HT-29 (cell line): ENCODE measurements at regions not wholly inside any gene's neighbourhood (a gene's known extent, or its start where the extent isn't known, plus 50 kb on each side); places are given as distances from the start of the nearest gene placed in this dataset.

Experiments
- DNase-seq: peaks from one replicate; pipeline ENCODE4 v3.0.0-alpha.2; 2015; ENCODE audit warnings: low spot score

GRCh38 chr12:89185889-89186288, 166.4 kb downstream of the DUSP6 start:
- no peak for DNase-seq

GRCh38 chr12:89185181-89185580, 167.1 kb downstream of the DUSP6 start:
- no peak for DNase-seq

GRCh38 chr12:89183985-89184435, 168.3 kb downstream of the DUSP6 start:
- no peak for DNase-seq

- DNase-seq = peak; percentile 57
These were observed 170.9 kb downstream of the DUSP6 start for GRCh38 chr12:89181271-89181920.

- DNase-seq = no peak
These were observed 171.8 kb downstream of the DUSP6 start for GRCh38 chr12:89180496-89180895.

GRCh38 chr12:89179983-89180382, 172.3 kb downstream of the DUSP6 start:
- DNase-seq = peak; percentile 67

- peak; percentile 68 for DNase-seq
These were observed 173.1 kb downstream of the DUSP6 start for GRCh38 chr12:89179245-89179644.

- no peak for DNase-seq
These were observed 174.4 kb downstream of the DUSP6 start for GRCh38 chr12:89177802-89178395.

- no peak for DNase-seq
These were observed 175.6 kb downstream of the DUSP6 start for GRCh38 chr12:89176676-89177075.

- no peak for DNase-seq
These were observed 178.6 kb downstream of the DUSP6 start for GRCh38 chr12:89173678-89174077.

- DNase-seq = no peak
These were observed 179.2 kb downstream of the DUSP6 start for GRCh38 chr12:89173096-89173495.

GRCh38 chr12:89172224-89172623, 180.1 kb downstream of the DUSP6 start:
- no peak for DNase-seq

- DNase-seq = no peak
These were observed 183.0 kb downstream of the DUSP6 start for GRCh38 chr12:89169321-89169720.

GRCh38 chr12:89167986-89168385, 184.3 kb downstream of the DUSP6 start:
- no peak for DNase-seq

GRCh38 chr12:89166525-89166934, 185.8 kb downstream of the DUSP6 start:
- no peak for DNase-seq

- no peak for DNase-seq
These were observed 186.2 kb downstream of the DUSP6 start for GRCh38 chr12:89166121-89166520.

- DNase-seq = no peak
These were observed 186.6 kb downstream of the DUSP6 start for GRCh38 chr12:89165703-89166102.

GRCh38 chr12:89163918-89164317, 188.4 kb downstream of the DUSP6 start:
- no peak for DNase-seq

- DNase-seq = no peak
These were observed 189.6 kb downstream of the DUSP6 start for GRCh38 chr12:89162589-89163261.

GRCh38 chr12:89161557-89161956, 190.7 kb downstream of the DUSP6 start:
- DNase-seq = no peak

GRCh38 chr12:89160716-89161123, 191.6 kb downstream of the DUSP6 start:
- no peak for DNase-seq

- peak; percentile 31 for DNase-seq
These were observed 194.9 kb downstream of the DUSP6 start for GRCh38 chr12:89157413-89157812.

GRCh38 chr12:89156862-89157262, 195.4 kb downstream of the DUSP6 start:
- no peak for DNase-seq
